HPDE6-E6E7 (cell line): ENCODE measurements at regions not wholly inside any gene's neighbourhood (a gene's known extent, or its start where the extent isn't known, plus 50 kb on each side); places are given as distances from the start of the nearest gene placed in this dataset.
"Not testable (repeated sequence)": the region's sequence is repeated elsewhere in the genome, so short reads cannot be mapped to it uniquely, and the experiment has no call there.

Experiments used
- DNase-seq: peaks from one replicate; pipeline ENCODE4 v3.0.0; 2011; ENCODE audit warnings: missing footprints; ENCODE audit errors: extremely low spot score

DNA sequence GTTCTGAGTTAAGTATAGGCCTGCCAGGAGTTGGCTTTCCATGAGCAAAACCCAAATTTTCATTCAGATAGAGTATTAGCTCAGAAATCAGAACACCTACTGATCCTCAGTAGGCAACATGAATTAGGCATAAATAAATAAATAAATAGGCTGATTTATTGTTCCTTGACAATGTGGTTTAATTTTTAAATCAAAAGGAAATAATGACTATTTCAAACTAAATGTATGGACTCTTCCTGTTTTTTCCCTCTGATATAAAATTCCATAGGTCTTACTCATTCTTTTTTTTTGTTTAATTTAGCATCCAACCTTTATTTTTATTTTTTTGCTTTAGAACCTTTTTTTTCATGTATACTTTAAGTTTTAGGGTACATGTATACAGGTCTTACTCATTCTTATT, 140.2 kb upstream of the ITGA6 start:
- DNase-seq, result no peak

DNA sequence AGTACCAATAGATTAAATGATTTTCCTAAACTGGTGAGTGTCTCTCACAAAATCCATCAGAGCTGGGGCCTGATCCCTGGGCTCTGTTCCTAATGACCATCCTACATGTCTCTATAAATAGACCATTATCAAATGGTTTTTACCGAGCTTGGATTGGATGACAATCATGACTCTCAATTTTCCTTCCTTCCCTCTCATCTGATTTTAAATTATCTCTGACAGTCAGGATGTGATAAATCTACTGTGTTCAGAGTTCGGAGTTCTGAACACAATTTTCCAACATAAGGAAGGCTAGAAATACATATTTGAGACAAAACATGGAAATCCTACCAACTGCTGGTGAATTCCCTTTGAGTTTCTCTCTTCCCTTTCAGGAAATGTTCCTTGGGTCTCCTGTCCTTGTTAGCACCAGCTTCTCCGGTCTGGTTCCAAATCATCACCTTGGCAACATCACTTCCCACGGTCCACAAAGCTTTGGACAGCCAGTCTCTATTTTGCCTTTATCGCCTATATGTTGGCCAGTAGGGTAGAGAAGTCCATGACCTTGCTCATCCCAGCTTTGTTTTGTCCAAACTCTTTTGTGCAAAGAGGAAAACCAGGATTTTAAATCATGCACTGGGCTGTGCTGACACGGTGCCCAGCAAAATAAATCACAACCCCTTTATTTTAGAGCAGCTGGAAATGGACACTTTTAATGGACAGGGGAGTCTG, 139.6 kb upstream of the ITGA6 start:
- DNase-seq, result no peak

DNA sequence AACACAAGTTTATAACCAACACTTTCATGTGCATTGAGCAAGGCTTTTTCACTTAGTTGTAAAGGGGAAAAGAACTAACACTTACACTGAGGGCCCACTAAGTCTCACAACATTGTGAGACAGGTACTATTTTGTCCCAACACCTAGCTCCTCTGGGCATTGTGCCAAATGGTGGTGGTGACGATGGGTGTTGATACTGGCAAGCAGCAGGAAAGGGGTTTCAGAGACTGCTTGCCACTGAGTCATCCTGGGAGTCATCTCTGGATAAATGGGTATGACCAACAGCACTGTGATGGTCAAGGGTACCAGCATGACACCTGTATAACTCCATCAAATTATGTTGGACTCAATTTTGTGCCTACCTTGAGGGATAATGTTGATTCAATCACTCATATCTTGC, 138.8 kb upstream of the ITGA6 start:
- DNase-seq, result peak; percentile 54

DNA sequence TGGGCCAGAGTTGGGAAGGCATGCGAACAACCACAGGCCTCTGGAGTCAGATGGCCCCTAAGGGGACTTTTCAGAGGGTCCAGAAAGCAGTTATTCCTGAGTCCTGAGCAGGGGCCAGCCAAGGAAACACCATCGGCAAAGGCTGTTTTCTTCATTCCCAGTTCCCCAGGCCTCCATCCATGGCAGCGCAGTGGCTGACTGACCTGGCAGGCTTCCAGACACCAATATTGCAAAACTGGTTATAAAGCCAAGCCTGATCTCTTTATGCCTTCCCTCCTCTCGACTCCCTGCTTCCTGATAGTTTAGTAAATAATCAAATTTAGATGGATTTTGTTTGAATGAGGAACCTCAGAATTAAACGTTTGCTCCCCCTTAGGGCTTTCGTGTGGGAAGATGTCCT, 133.4 kb upstream of the ITGA6 start:
- DNase-seq, result no peak

DNA sequence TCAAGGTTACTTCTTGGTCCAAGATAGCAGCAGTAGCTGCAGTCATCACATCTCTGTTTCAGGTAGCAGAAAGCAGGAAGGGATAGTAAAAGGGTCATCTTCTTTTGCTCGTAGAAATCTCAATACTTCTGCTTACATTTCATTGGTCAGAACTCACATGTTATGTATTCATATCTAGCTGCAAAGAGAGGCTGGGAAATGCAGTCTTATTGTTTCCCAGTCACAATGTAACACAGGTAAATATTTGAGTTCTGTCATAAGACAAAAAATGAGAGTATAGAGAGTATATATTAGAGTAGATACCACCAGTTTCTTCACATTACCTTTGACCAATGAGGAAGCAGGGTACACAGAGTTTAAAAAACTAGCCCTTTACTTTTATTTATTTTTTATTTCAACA, 132.4 kb upstream of the ITGA6 start:
- DNase-seq, result no peak

DNA sequence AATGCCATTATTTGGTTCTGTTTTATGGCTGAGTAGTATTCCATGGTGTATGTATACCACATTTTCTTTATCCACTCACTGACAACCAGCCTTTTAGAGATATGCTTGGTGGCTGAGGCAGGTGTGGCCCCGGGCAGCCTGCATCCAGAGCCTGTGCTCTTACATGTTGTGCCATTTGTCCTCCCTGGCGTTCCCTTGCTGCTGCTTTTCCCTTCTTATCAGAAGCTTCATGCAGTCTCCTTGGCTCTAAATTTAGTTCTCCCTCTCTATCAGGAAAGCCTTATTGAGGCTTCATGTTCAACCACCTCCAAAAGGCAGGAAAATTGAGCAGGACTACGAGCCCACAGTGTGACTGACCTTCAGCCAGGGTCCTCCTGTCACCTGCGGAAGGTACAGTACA, 131.7 kb upstream of the ITGA6 start:
- DNase-seq, result no peak

DNA sequence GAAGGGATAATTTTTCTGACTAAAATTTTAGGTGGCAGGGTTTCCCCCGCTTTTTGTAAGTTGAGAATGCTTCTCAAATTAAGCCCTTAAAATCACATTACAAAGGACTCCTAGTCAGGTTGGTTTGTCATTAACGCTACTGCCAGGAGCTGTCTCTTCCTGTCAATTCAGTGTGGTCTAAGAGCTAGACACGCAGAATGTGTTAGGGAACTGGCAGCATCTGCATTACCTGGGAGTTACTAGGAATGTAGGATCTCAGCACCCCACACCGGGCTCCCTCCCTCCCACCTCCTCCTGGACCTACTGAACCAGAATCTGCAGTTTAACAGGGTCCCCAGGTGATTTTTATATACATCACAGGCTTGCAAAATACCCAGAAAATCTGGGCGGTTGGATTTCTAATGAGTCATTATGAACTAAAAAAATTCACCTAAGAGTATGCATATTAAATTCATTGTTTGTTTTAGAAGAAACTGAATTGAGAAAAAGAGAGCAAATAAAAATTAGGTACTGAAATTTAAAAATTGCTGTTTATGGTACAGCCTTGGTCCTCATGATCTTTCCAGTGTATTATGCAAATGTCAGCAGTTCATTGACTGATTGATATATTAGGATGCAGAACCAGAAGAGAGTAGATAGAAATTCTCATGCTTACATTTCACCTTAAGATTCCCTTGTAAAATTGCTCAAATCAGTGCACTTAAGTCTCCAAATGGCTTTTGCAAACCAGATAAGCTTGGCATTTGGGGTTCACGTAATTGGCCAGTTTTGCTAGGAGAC, 130.9 kb upstream of the ITGA6 start:
- no peak for DNase-seq

DNA sequence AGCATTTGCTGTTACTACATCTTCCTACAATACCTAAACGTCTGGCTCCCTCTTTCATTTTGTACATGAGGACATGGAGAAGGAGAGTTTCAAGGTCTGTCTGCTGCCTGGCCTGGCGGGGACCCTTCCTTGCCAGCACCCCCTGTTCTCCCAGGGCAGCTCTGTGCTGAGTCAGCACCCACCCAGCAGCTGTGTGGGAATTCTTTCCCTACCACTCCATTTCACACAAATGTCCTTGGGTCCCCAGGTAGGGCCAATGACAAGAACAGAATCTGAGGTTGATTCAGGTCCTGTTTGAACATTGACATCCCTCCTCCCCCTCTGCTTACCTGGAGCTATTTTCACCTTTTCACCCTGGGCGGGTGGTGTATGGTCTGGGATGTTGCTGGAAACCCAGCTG, 129.9 kb upstream of the ITGA6 start:
- DNase-seq, result no peak

DNA sequence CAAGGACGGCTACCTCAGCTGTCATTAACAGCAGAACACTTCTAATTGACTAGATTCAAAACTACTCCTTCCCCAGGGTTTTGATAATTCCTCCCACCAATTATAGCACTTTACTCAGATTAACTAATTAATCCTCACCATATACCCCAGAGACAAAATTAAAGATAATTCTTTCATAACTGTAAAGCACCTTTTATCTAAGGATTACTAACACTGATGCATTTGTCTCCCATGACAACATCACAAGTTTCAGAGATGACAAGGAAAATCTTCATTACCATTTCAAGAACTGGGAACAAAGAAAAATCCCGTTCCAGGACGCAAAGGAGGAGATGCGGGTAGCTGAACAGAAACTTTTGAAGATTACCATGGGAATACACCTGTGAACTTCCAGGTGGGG, 129.4 kb upstream of the ITGA6 start:
- no peak for DNase-seq

DNA sequence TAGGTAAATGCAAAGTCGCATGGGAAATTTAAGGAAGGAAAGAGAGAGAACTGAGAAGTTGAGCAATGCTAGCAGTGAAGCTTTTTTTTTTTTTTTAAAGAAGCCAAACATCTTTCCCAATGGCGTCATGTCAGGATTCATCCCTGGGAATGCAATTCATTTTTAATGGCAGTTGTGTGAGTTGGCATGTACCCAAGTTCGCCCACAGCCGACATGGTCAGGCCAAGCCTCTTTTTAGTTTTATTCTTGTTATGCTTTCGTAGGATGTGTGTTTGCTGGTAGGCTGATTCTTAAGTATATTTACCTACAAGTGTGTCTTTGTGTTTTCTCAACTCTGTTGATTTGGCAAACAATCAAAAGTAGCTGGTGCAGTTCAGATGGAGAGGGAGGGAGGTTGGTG, 127.6 kb upstream of the ITGA6 start:
- no peak for DNase-seq

DNA sequence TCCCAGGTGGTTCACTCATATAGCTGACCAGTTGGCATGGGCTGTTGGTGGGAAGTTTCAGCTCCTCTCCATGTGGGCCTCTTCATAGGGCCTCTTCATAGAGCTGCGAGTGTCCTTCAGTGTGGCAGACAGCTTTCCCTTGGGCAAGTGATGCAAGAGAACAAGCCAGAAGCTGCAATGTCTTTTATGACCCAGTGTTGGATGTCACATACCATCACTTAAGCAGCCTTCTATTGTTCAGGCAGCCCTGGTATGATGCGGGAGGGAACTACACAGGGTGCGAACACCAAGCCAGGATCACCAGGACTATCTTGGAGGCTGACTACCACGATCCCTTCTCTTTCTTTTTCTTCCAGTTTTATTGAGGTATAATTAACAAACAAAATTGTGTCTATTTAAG, 126.5 kb upstream of the ITGA6 start:
- DNase-seq, result no peak

DNA sequence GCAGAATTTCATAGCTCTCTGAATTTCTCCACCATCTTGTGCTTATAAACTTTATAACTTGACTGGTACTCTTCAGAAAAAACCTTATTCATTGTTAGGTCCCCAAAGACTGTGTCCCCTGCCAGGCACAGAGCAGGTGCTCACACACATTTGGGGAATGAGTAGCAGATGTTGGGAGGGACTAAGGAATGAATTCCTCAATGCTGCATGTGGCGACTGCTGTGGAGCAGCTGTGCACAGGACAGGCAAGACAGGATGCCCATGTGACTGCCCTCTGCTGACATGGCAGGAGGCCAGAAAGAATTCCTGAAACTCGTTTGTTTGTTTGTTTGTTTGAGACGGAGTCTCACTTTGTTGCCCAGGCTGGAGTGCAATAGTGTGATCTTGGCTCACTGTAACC, 122.3 kb upstream of the ITGA6 start:
- no peak for DNase-seq

DNA sequence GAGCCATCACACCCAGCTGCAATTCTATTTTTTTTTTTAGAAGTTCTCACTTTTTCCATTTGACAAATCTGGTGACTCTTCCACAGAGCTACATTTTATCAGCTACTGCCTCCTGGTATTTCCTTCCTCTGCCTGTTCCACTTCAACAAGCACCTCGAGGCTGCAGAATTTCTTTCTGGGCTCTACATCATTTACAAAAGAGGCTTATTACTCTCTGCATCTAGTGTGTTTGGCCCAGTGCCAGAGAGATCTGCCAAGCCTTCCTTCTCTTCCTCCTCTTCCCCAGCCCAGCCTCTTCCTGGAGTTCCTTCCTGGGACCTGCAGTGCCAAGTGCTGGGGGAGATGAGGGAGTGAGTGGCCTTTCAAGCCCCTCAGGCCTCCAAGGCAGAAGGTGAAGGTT, 119.6 kb upstream of the ITGA6 start:
- DNase-seq, result no peak

DNA sequence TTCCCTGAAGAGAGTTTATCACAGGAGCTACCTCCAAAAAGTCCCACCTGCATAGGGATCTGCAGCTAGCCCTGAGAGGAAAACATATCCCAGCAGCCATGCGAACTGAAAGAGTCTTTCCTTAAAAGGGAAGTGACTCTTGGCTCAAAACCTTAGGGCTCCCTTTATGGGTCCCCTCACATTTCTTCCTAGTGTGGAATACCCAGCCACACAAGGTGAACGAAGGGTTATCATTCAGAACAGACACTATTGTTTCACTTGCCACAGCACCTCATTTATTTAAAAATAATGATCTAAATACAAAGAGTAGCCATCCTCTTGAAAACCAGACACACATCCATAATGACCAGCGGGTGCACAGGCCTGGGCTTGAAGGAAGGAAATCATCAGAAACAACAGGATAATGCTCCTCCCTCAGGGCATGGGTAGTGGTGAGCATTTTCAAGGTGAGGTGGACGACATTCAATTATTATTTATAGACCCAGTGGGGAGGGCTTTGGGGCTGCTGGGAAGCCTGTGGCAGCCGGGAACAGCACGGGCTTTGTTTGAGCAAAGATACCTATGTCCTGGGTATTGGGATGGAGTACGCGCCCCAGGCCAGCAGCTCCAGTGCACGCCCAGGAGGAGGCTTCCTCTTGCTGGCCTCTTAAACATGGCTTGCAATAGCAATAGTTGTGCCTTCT, 119.0 kb upstream of the ITGA6 start:
- DNase-seq, result no peak

DNA sequence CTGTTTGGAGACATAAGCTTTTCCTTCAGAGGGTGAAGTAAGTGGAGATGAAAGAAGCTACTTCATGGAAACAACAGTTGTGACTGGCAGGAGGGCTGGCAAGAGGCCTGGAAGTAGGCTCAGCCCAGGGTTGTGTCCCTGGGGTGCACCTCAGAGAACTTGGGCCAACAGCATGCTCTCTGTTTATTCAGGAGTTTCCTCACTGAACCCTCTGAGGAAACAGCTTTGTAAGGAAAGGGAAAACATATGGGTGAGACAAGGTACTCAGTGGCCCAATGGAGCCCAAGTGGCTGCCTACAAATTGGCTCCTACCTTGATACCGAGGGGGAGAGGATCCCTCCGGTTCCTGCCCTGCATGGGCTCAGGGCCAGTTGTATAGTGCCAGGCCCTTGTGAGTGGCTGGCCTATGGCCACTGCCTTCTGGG, 115.5 kb upstream of the ITGA6 start:
- no peak for DNase-seq

DNA sequence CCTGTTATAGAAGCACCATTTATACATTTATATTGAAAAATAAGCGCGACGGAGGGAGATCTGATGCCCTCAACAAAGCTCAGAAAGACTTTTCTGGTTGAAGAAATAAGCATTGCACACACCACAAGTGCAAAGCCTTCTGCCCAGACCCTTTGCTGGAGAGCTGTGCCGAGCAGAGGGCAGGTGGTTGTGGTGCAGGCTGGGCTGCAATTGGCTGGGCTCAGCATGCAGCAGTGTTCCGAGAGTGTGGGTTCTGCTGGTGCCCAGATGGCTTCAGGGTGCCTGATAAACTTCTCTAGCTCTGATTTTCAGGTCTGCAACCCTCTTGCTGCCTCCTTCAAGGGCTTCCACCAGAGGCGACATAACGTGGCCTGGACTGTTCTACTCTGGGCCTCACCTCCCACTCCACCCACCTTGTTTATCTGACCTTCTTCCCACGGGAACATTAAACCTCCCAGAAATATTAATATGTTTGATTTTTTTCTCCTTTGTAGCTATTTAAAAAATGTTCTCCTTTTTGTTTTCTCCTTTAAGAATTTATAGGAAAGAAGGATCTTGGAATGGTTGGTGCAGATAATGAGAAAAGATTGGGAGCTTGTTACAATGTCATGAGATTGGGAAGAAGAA, 113.6 kb upstream of the ITGA6 start:
- no peak for DNase-seq

DNA sequence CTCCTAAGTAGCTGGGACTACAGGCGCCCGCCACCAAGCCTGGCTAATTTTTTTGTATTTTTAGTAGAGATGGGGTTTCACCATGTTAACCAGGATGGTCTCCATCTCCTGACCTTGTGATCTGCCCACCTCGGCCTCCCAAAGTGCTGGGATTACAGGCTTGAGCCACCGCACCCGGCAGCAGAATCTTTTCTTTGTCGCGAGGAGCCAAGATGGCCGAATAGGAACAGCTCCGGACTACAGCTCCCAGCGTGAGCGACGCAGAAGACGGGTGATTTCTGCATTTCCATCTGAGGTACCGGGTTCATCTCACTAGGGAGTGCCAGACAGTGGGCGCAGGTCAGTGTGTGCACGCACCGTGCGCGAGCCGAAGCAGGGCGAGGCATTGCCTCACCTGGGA, 112.3 kb upstream of the ITGA6 start:
- not testable (repeated sequence) for DNase-seq

DNA sequence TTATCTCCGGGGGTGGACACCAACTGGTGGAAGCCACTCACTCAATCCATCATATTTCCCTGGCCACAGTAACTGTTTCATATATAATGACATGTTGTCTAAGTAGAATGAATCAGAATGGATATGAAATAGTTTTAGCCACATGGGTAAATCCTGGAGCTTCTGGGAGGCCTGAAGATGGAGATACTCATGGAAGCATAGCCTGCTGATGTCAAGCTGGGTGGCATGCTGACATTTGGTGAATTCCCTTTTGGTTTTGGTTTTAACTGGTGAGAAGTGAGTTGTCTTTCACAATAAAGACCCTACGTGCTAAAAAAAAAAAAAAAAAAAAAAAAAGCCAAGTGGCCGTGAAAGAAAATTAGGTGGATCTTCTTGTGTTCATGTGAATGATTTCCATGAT, 105.3 kb upstream of the ITGA6 start:
- no peak for DNase-seq

DNA sequence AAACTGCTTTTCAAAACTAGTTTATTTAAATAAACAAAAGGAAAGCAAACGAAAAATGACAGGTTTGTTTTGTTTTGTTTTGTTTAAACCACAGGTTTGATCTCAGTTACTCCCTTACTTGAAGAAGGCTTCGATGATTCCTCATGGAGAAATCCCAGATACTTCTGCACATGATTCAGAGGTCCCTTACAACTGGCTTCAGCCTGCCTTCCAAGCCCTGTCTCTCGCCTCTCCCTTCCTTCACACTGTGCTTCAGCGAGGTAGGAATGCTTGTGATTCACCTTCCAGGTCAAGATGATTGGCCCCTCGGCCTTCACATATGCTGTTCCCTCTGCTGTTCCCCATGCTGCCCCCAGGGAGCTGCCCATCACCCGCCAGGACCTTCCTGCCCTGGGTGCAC, 104.1 kb upstream of the ITGA6 start:
- DNase-seq, result no peak

DNA sequence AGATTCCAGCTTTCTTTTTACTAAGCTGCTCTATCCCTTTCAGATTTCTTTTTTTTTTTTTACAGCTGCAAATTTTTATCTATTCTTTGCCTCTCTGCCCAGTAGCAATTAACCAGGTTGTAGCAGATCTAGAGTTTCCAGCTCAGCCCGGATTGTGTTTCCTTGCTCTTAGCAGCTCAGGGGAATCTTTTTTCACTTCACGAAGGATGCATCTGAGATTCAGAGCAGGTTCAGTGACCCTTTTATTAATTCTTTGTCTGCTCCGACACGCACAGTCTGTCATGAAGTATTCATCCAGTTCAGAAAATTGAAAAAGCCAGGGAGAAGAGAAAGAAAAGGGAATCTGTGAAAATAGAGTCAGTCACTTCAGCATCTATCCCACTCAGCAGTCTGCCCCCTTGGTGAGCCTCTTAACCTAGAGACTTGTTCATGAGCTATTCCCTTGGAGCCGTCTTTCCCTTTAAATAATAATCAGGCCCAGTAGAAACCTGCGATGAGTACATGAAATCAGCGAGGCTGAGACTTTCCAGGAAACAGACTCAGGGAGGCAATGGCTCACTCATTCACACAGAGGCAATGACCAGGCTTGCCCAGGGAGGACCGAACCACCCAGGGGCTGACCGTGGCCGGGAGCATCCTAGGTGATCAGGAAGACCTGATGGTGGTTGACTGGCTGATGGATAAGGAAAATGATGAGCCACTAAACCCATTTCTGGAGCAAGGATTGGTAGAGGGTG, 103.4 kb upstream of the ITGA6 start:
- DNase-seq, result no peak

DNA sequence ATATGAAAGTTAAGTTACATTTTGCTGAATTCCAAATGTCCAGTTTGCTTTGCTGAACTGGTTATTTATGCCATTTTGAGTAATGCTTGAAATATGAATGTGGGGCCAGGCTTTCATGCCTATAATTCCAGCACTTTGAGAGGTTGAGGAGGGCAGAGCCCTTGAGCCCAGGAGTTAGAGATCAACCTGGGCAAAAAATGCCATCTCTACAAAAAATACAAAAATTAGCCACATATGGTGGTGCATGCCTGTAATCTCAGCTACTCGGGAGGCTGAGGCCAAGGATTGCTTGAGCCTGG, 101.2 kb upstream of the ITGA6 start:
- no peak for DNase-seq
